ENCODE measurements at regions not wholly inside any gene's neighbourhood (a gene's known extent, or its start where the extent isn't known, plus 50 kb on each side); places are given as distances from the start of the nearest gene placed in this dataset.
"Not testable (repeated sequence)": the region's sequence is repeated elsewhere in the genome, so short reads cannot be mapped to it uniquely, and the experiment has no call there.

DNA sequence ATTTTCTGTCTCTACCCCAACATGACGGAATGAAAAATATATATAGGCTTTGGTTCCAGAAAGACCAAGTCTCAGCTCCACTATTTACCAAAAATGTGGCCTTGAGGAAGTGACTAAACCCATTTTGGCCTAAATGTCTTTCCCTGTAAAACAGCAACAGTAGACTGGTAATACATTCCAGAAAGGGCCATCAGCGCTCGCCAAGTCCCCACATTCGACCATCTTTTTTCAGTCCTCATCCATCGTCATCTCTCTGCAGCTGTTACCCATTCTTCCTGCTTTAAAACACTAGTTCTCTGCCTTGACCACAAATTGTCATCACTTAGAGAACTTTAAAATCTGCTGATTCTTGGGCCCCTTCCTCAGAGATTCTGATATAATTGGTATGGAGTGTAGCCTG, 183.8 kb upstream of the CTAGE1 start:
- Histone ChIP-seq H3F3A (ENCODE audit: insufficient read depth, low read length) (no peaks in the 10 kb centered on the region), H2AFZ (ENCODE audit: low read length) (no peak overlapping the region), H3K9ac (ENCODE audit: low read length) (no peak overlapping the region), H3K36me3 (ENCODE audit: insufficient read depth, low read length) (no peaks in the 10 kb centered on the region), H3K9me3 (ENCODE audit: low read length) (no peaks in the 10 kb centered on the region), H3K4me3 (ENCODE audit: low read depth, low read length, poor library complexity, severe bottlenecking) (no peak overlapping the region), H4K20me1 (ENCODE audit: insufficient read depth, low read length) (no peaks in the 10 kb centered on the region), H3K27ac (ENCODE audit: low read depth, low read length, poor library complexity, severe bottlenecking) (no peak overlapping the region), H3K9me2 (ENCODE audit: low read depth, low read length) (no peaks in the 10 kb centered on the region), H3K27me3 (ENCODE audit: insufficient read depth, low read length) (no peaks in the 10 kb centered on the region), H3K4me1 (ENCODE audit: insufficient read depth, low read length, severe bottlenecking) (no peaks in the 10 kb centered on the region), H3K79me2 (ENCODE audit: insufficient read depth, low read length) (no peaks in the 10 kb centered on the region), H3K4me2 (ENCODE audit: low read length) (no peak overlapping the region)
- TF ChIP-seq EZH2 (IDR thresholded peaks at IDR 0.05; ENCODE audit: borderline replicate concordance, low read length) (no peak), CTCF (IDR thresholded peaks at IDR 0.05; ENCODE audit: low read length) (no peak)

DNA sequence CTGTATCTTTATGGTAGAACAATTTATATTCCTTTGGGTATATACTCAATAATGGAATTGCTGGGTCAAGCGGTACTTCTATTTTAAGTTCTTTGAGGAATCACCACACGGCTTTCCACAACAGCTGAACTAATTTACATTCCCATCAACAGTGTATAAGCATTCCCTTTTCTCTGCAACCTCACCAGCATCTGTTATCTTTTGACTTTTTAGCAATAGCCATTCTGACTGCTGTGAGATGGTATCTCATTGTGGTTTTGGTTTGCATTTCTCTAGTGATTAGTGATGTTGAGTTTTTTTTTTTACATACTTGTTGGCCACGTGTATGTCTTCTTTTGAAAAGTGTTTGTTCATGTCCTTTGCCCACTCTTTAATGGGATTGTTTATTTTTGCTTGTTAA, 184.7 kb upstream of the CTAGE1 start:
- not testable (repeated sequence) for H2AFZ ChIP-seq (ENCODE audit: low read length)

DNA sequence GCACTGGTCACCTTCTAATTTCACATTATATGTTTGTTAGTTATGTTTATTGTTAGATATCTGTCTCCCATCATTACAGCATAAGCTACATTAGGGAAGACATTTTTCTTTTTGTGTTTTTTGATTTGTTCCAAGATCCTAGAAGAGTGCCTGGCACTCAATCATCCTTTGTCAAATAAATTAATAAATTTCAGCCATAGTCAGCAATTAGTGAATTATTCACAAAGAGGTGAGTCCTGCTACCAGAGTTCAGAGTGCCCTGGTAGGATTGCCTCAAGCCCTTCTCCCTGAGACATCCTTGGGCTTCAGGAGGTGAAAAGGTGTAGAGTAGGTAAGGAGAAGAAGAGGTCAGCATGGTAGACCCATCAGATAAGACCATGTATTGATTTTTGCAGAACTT, 186.2 kb upstream of the CTAGE1 start:
- H3K27ac ChIP-seq (ENCODE audit: low read depth, low read length, poor library complexity, severe bottlenecking) = no peak overlapping the region
- H2AFZ ChIP-seq (ENCODE audit: low read length) = no peak overlapping the region

More for the DNA sequence above, 184.7 kb upstream of the CTAGE1 start:
- H3K9me3 ChIP-seq (ENCODE audit: low read length); H3K27me3 ChIP-seq (ENCODE audit: insufficient read depth, low read length); H3K27ac ChIP-seq (ENCODE audit: low read depth, low read length, poor library complexity, severe bottlenecking); H3K36me3 ChIP-seq (ENCODE audit: insufficient read depth, low read length); H3K9me2 ChIP-seq (ENCODE audit: low read depth, low read length); H3K4me3 ChIP-seq (ENCODE audit: low read depth, low read length, poor library complexity, severe bottlenecking); H3F3A ChIP-seq (ENCODE audit: insufficient read depth, low read length); H4K20me1 ChIP-seq (ENCODE audit: insufficient read depth, low read length); H3K79me2 ChIP-seq (ENCODE audit: insufficient read depth, low read length); H3K9ac ChIP-seq (ENCODE audit: low read length); H3K4me1 ChIP-seq (ENCODE audit: insufficient read depth, low read length, severe bottlenecking); H3K4me2 ChIP-seq (ENCODE audit: low read length): not testable (repeated sequence)

More for the DNA sequence above, 186.2 kb upstream of the CTAGE1 start:
- Histone ChIP-seq H3K9me3 (ENCODE audit: low read length) (no peaks in the 10 kb centered on the region), H3K79me2 (ENCODE audit: insufficient read depth, low read length) (no peaks in the 10 kb centered on the region), H3F3A (ENCODE audit: insufficient read depth, low read length) (no peaks in the 10 kb centered on the region), H3K27me3 (ENCODE audit: insufficient read depth, low read length) (no peaks in the 10 kb centered on the region), H3K9ac (ENCODE audit: low read length) (no peak overlapping the region), H3K9me2 (ENCODE audit: low read depth, low read length) (no peaks in the 10 kb centered on the region), H3K4me3 (ENCODE audit: low read depth, low read length, poor library complexity, severe bottlenecking) (no peak overlapping the region), H4K20me1 (ENCODE audit: insufficient read depth, low read length) (no peaks in the 10 kb centered on the region), H3K4me2 (ENCODE audit: low read length) (no peak overlapping the region), H3K36me3 (ENCODE audit: insufficient read depth, low read length) (no peaks in the 10 kb centered on the region), H3K4me1 (ENCODE audit: insufficient read depth, low read length, severe bottlenecking) (no peaks in the 10 kb centered on the region)
- TF ChIP-seq EZH2 (IDR thresholded peaks at IDR 0.05; ENCODE audit: borderline replicate concordance, low read length) (no peak), CTCF (IDR thresholded peaks at IDR 0.05; ENCODE audit: low read length) (no peak)
